ENCODE measurements at regions not wholly inside any gene's neighbourhood (a gene's known extent, or its start where the extent isn't known, plus 50 kb on each side); places are given as distances from the start of the nearest gene placed in this dataset.

- peaks cover 9% of the 10 kb centered on the region for H3K9me3 Mint-ChIP-seq
- DNase-seq (ENCODE audit: low spot score in 2 of 2) (no peak), ATAC-seq (replicated peaks; ENCODE audit: extremely low read depth, poor library complexity, severe bottlenecking) (no peak)
- H3K27ac Mint-ChIP-seq (ENCODE audit: low read depth) = no peak overlapping the region
- H3K4me1 Mint-ChIP-seq = no peaks in the 10 kb centered on the region
- no peak overlapping the region for H3K4me3 Mint-ChIP-seq
- no peaks in the 10 kb centered on the region for H3K36me3 Mint-ChIP-seq (ENCODE audit: insufficient read depth)
- H3K27me3 Mint-ChIP-seq = no peaks in the 10 kb centered on the region
Observed at GRCh38 chr4:152045807-152046571, 285.2 kb upstream of the GATB start.

DNA sequence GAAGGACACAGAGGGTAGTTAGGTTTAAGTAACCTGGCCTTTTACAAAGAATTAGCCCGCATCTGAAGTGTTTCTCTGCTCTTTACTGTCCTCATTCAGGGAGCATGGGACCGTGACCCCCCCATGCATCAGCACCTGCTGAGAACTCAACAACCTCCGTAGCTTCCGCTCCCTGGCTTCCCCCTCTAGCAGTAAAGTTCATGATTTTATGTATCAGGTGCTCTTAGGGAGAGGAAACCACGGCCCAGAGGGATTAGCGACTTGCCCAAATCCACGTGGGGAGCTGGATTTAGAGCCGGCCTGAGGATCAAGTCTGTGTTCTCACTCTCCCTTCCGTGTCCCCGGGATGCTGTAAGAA is 284.6 kb upstream of the GATB start:
- H3K4me3 Mint-ChIP-seq = no peak overlapping the region
- H3K4me1 Mint-ChIP-seq = no peaks in the 10 kb centered on the region
- peaks cover 9% of the 10 kb centered on the region for H3K9me3 Mint-ChIP-seq
- H3K27ac Mint-ChIP-seq (ENCODE audit: low read depth) = no peak overlapping the region
- ATAC-seq (replicated peaks; ENCODE audit: extremely low read depth, poor library complexity, severe bottlenecking) = no peak
- no peaks in the 10 kb centered on the region for H3K36me3 Mint-ChIP-seq (ENCODE audit: insufficient read depth)
- no peaks in the 10 kb centered on the region for H3K27me3 Mint-ChIP-seq
- no peak for DNase-seq (ENCODE audit: low spot score in 2 of 2)

GRCh38 chr4:152044331-152045036 is 283.7 kb upstream of the GATB start:
- ATAC-seq (replicated peaks; ENCODE audit: extremely low read depth, poor library complexity, severe bottlenecking) = no peak
- no peaks in the 10 kb centered on the region for H3K36me3 Mint-ChIP-seq (ENCODE audit: insufficient read depth)
- H3K9me3 Mint-ChIP-seq = peaks cover 9% of the 10 kb centered on the region
- DNase-seq (ENCODE audit: low spot score in 2 of 2) = no peak
- no peaks in the 10 kb centered on the region for H3K4me1 Mint-ChIP-seq
- H3K27ac Mint-ChIP-seq (ENCODE audit: low read depth) = no peak overlapping the region
- H3K27me3 Mint-ChIP-seq = no peaks in the 10 kb centered on the region
- no peak overlapping the region for H3K4me3 Mint-ChIP-seq

DNA sequence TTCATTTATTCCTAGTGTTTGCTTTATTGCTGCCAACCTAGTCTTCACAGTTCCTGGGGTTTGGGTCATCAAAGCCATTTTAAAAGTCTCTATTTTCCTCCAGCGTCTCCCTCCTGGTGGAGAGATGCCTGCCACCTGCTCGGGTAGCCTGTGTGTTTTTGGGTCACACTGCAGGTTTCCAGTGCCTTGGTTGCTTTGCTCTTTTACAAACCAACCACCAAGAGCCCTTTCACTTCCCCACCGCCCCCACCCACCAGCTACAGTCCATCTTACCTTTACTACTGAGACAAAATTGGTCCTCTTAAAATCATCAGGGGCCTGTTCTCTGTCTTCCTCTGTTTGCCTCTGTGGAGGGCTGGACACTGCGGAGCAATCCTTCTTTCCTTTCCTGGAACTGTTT is 280.5 kb upstream of the GATB start:
- Mint-ChIP-seq H3K27me3 (no peaks in the 10 kb centered on the region), H3K4me3 (no peak overlapping the region), H3K27ac (ENCODE audit: low read depth) (no peak overlapping the region), H3K36me3 (ENCODE audit: insufficient read depth) (no peaks in the 10 kb centered on the region), H3K4me1 (no peaks in the 10 kb centered on the region), H3K9me3 (peaks cover 9% of the 10 kb centered on the region)
- no peak for ATAC-seq (replicated peaks; ENCODE audit: extremely low read depth, poor library complexity, severe bottlenecking)
- no peak for DNase-seq (ENCODE audit: low spot score in 2 of 2)

GRCh38 chr4:152039691-152040090 is 278.9 kb upstream of the GATB start:
- Mint-ChIP-seq H3K27ac (ENCODE audit: low read depth) (no peak overlapping the region), H3K4me1 (no peaks in the 10 kb centered on the region), H3K9me3 (peaks cover 9% of the 10 kb centered on the region), H3K4me3 (no peak overlapping the region), H3K27me3 (no peaks in the 10 kb centered on the region), H3K36me3 (ENCODE audit: insufficient read depth) (no peaks in the 10 kb centered on the region)
- no peak for ATAC-seq (replicated peaks; ENCODE audit: extremely low read depth, poor library complexity, severe bottlenecking)
- DNase-seq (ENCODE audit: low spot score in 2 of 2) = no peak

DNA sequence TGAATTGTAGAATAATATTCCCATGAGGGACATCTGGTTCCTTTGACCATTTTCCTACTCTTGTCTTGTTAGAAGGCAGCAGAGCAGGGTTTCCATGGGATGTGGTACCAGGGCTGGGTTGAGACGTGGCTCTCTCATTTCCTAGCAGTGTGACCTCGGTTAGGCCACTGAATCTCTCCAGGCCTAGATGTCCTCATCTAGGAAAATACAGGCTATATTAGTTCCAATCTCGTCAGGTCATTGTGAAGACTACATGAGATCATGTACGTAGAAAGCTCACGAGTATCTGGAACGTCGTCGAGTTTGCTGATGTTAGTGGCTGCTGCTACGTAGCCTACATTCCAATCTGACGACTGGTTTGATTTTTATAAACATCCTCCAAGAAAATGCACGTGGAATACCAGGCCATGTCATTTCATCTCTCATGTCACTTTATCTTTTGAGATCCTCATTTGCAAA is 278.2 kb upstream of the GATB start:
- H3K9me3 Mint-ChIP-seq = peaks cover 9% of the 10 kb centered on the region
- no peaks in the 10 kb centered on the region for H3K4me1 Mint-ChIP-seq
- no peak for DNase-seq (ENCODE audit: low spot score in 2 of 2)
- no peaks in the 10 kb centered on the region for H3K36me3 Mint-ChIP-seq (ENCODE audit: insufficient read depth)
- no peak overlapping the region for H3K27ac Mint-ChIP-seq (ENCODE audit: low read depth)
- no peak overlapping the region for H3K4me3 Mint-ChIP-seq
- ATAC-seq (replicated peaks; ENCODE audit: extremely low read depth, poor library complexity, severe bottlenecking) = no peak
- H3K27me3 Mint-ChIP-seq = no peaks in the 10 kb centered on the region

DNA sequence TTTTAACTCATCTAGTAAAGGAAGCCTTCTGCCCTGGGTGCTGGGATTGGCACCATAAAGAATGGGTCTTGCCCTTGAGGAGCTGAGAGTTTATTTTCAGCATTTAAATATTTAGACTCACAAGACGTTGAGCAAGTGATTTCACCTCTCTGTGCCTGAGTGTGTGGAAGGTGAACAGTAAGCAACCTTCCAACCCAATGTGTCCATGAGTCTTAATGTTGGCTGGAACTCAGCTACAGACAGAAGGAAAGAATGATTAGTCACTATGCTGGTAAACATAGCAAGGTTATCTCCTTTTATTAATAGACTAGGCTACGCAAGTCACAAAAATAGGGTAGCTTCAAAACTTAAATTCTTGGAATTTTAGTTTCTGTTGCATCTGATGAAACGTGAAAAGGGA is 277.4 kb upstream of the GATB start:
- DNase-seq (ENCODE audit: low spot score in 2 of 2) (no peak), ATAC-seq (replicated peaks; ENCODE audit: extremely low read depth, poor library complexity, severe bottlenecking) (no peak)
- H3K27ac Mint-ChIP-seq (ENCODE audit: low read depth) = no peak overlapping the region
- no peaks in the 10 kb centered on the region for H3K4me1 Mint-ChIP-seq
- no peaks in the 10 kb centered on the region for H3K36me3 Mint-ChIP-seq (ENCODE audit: insufficient read depth)
- H3K4me3 Mint-ChIP-seq = no peak overlapping the region
- peaks cover 8% of the 10 kb centered on the region for H3K9me3 Mint-ChIP-seq
- H3K27me3 Mint-ChIP-seq = no peaks in the 10 kb centered on the region

DNA sequence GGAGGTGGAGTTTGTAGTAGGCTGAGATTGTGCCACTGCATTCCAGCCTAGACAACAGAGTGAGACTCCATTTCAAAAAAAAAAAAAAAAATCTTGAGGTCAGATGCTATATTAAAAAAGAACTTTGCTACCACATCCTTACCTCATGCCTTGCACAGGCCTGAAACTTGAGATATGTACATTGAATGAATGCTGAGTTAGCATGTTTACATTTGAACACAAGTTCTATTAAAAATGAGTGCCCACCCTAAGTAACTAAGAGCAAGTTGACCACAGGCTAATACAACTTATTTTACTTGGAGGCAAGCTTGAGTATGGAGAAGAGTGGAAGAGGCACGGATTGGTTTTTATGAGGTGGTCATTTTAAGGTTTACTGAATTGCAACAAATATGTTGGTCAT is 276.6 kb upstream of the GATB start:
- no peaks in the 10 kb centered on the region for H3K9me3 Mint-ChIP-seq
- no peaks in the 10 kb centered on the region for H3K36me3 Mint-ChIP-seq (ENCODE audit: insufficient read depth)
- no peak for DNase-seq (ENCODE audit: low spot score in 2 of 2)
- H3K4me1 Mint-ChIP-seq = no peaks in the 10 kb centered on the region
- no peak for ATAC-seq (replicated peaks; ENCODE audit: extremely low read depth, poor library complexity, severe bottlenecking)
- no peak overlapping the region for H3K27ac Mint-ChIP-seq (ENCODE audit: low read depth)
- no peaks in the 10 kb centered on the region for H3K27me3 Mint-ChIP-seq
- no peak overlapping the region for H3K4me3 Mint-ChIP-seq

DNA sequence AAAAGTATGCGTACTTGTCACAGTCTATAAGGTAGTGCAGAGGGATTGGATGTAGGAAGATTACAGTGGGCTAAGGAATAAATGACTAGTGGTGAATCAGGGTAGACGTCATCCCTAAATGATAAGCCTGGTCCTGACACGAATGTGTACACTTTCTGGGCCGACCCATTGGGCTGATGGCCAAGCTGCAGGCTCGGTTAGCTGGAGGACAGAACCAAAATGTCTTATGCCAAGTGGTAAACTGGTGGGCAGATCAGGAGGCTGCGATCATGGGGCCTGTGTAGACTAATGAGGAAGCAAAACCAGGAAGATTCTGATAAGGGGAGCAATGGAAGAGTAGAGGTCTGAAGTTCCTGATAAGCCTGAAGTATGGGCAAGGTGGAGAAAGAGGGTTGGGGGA is 272.8 kb upstream of the GATB start:
- H3K27ac Mint-ChIP-seq (ENCODE audit: low read depth) = no peak overlapping the region

GRCh38 chr4:152032722-152033131 is 271.9 kb upstream of the GATB start:
- ATAC-seq (replicated peaks; ENCODE audit: extremely low read depth, poor library complexity, severe bottlenecking) (no peak), DNase-seq (ENCODE audit: low spot score in 2 of 2) (no peak)
- no peak overlapping the region for H3K4me3 Mint-ChIP-seq
- no peak overlapping the region for H3K27ac Mint-ChIP-seq (ENCODE audit: low read depth)
- no peaks in the 10 kb centered on the region for H3K9me3 Mint-ChIP-seq
- H3K36me3 Mint-ChIP-seq (ENCODE audit: insufficient read depth) = no peaks in the 10 kb centered on the region
- no peaks in the 10 kb centered on the region for H3K4me1 Mint-ChIP-seq
- no peaks in the 10 kb centered on the region for H3K27me3 Mint-ChIP-seq

More for the DNA sequence above, 272.8 kb upstream of the GATB start:
- no peak overlapping the region for H3K4me3 Mint-ChIP-seq
- H3K27me3 Mint-ChIP-seq = no peaks in the 10 kb centered on the region
- no peak for ATAC-seq (replicated peaks; ENCODE audit: extremely low read depth, poor library complexity, severe bottlenecking)
- no peaks in the 10 kb centered on the region for H3K9me3 Mint-ChIP-seq
- H3K36me3 Mint-ChIP-seq (ENCODE audit: insufficient read depth) = no peaks in the 10 kb centered on the region
- no peak for DNase-seq (ENCODE audit: low spot score in 2 of 2)
- H3K4me1 Mint-ChIP-seq = no peaks in the 10 kb centered on the region

GRCh38 chr4:152029631-152030030 is 268.8 kb upstream of the GATB start:
- H3K4me1 Mint-ChIP-seq = no peaks in the 10 kb centered on the region
- H3K4me3 Mint-ChIP-seq = no peak overlapping the region
- no peaks in the 10 kb centered on the region for H3K27me3 Mint-ChIP-seq
- no peak for ATAC-seq (replicated peaks; ENCODE audit: extremely low read depth, poor library complexity, severe bottlenecking)
- no peak for DNase-seq (ENCODE audit: low spot score in 2 of 2)
- H3K36me3 Mint-ChIP-seq (ENCODE audit: insufficient read depth) = no peaks in the 10 kb centered on the region
- no peak overlapping the region for H3K27ac Mint-ChIP-seq (ENCODE audit: low read depth)
- H3K9me3 Mint-ChIP-seq = no peaks in the 10 kb centered on the region

GRCh38 chr4:152028131-152028530 is 267.3 kb upstream of the GATB start:
- H3K9me3 Mint-ChIP-seq = no peaks in the 10 kb centered on the region
- H3K27ac Mint-ChIP-seq (ENCODE audit: low read depth) = no peak overlapping the region
- DNase-seq (ENCODE audit: low spot score in 2 of 2) (no peak), ATAC-seq (replicated peaks; ENCODE audit: extremely low read depth, poor library complexity, severe bottlenecking) (no peak)
- H3K4me1 Mint-ChIP-seq = no peaks in the 10 kb centered on the region
- no peak overlapping the region for H3K4me3 Mint-ChIP-seq
- H3K36me3 Mint-ChIP-seq (ENCODE audit: insufficient read depth) = no peaks in the 10 kb centered on the region
- no peaks in the 10 kb centered on the region for H3K27me3 Mint-ChIP-seq

DNA sequence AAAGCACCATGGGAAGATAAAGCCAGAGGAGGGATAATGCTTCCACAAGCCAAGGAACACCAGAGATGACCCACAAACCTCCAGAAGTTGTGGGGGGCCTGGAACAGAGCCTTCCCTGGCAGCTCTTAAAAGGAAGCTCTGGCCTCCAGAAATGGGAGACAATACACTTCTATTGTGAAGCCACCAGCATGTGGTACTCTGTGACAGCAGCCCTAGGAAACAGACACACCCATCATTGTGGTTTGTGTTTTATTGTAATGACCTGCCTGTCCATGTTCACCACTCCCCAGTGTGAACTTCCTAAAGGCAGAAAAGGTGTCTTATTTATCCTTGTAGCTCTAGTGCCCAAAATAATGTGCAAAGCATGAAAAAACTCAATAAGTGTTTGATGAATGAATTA is 264.1 kb upstream of the GATB start:
- no peak overlapping the region for H3K27ac Mint-ChIP-seq (ENCODE audit: low read depth)
- no peaks in the 10 kb centered on the region for H3K36me3 Mint-ChIP-seq (ENCODE audit: insufficient read depth)
- no peaks in the 10 kb centered on the region for H3K9me3 Mint-ChIP-seq
- ATAC-seq (replicated peaks; ENCODE audit: extremely low read depth, poor library complexity, severe bottlenecking) (no peak), DNase-seq (ENCODE audit: low spot score in 2 of 2) (no peak)
- H3K4me3 Mint-ChIP-seq = no peak overlapping the region
- H3K27me3 Mint-ChIP-seq = no peaks in the 10 kb centered on the region
- H3K4me1 Mint-ChIP-seq = no peaks in the 10 kb centered on the region
